ENCODE measurements at regions not wholly inside any gene's neighbourhood (a gene's known extent, or its start where the extent isn't known, plus 50 kb on each side); places are given as distances from the start of the nearest gene placed in this dataset.
"Not testable (repeated sequence)": the region's sequence is repeated elsewhere in the genome, so short reads cannot be mapped to it uniquely, and the experiment has no call there.

- Histone ChIP-seq H3K4me3 (no peak overlapping the region), H3K27ac (no peak overlapping the region)
Measured at GRCh38 chr4:140223056-140223810, 69.2 kb upstream of the MAML3 start.

DNA sequence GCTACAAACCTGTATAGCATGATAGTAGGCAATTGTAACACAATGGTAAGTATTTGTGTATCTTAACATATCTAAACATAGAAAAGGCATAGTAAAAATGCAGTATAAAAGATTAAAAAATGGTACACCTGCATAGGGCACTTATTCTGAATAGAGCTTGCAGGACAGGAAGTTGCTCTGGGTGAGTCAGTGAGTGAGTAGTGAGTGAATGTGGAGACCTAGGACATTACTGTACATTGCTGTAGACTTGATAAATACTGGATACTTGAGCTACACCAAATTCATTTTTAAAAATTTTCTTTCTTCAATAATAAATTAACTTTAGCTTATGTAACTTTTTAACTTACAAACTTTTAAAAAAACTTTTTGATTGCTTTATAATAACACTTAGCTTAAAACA, 68.2 kb upstream of the MAML3 start:
- no peak overlapping the region for H3K27ac ChIP-seq
- no peak overlapping the region for H3K4me3 ChIP-seq

- no peak overlapping the region for H3K27ac ChIP-seq
- H3K4me3 ChIP-seq, result no peak overlapping the region
Measured at GRCh38 chr4:140220058-140220457, 66.1 kb upstream of the MAML3 start.

GRCh38 chr4:140219567-140219966, 65.6 kb upstream of the MAML3 start:
- Histone ChIP-seq H3K27ac (no peak overlapping the region), H3K4me3 (no peak overlapping the region)

- H3K27ac ChIP-seq, H3K4me3 ChIP-seq: not testable (repeated sequence)
Measured at GRCh38 chr4:140219070-140219469, 65.1 kb upstream of the MAML3 start.

- no peak overlapping the region for H3K27ac ChIP-seq
- no peak overlapping the region for H3K4me3 ChIP-seq
Measured at GRCh38 chr4:140213749-140214148, 59.8 kb upstream of the MAML3 start.

DNA sequence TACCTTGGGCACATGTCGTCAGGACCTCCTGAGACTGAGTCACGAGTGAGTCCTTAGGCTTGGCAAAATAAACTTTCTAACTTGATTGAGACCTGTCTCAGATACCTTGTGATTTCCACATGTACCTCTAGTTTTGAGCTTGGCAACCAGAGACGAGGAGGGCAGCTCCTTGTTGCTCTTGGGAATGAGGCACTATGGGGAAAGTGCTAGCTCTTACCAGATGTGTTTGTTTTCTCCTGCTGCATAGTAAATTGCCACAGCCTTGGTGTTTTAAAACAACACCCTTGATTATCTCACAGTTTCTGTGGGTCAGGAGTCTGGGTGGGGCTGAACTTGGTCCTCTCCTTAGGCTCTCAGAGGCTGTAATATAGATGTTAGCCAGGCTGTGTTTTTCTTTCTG, 59.1 kb upstream of the MAML3 start:
- Histone ChIP-seq H3K27ac (no peak overlapping the region), H3K4me3 (no peak overlapping the region)

- no peak overlapping the region for H3K4me3 ChIP-seq
- H3K27ac ChIP-seq, result no peak overlapping the region
Measured at GRCh38 chr4:140212646-140213045, 58.7 kb upstream of the MAML3 start.

- no peak overlapping the region for H3K4me3 ChIP-seq
Measured at GRCh38 chr4:140212194-140212593, 58.2 kb upstream of the MAML3 start.

GRCh38 chr4:140211693-140212092, 57.7 kb upstream of the MAML3 start:
- H3K4me3 ChIP-seq, result no peak overlapping the region
- no peak overlapping the region for H3K27ac ChIP-seq

More at GRCh38 chr4:140212194-140212593, 58.2 kb upstream of the MAML3 start:
- no peak overlapping the region for H3K27ac ChIP-seq

DNA sequence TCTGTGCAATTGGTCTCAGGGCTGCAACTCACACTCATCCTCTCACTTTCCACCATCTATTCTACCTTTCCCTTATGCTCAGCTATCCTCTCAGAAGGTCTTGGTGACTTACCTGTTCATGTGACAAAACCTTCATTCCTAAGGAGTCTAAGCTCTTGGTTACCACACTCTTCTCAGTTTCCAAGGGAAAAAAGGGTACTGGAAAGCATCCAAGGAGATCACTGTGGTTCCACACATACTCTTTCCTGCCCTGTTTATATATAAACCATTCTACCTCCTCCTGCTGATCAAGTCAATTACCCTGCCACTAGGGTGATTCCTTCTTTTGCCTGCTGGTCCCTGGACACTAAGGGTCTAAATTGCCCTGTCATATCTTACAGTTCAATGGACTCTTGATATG, 57.2 kb upstream of the MAML3 start:
- no peak overlapping the region for H3K27ac ChIP-seq

DNA sequence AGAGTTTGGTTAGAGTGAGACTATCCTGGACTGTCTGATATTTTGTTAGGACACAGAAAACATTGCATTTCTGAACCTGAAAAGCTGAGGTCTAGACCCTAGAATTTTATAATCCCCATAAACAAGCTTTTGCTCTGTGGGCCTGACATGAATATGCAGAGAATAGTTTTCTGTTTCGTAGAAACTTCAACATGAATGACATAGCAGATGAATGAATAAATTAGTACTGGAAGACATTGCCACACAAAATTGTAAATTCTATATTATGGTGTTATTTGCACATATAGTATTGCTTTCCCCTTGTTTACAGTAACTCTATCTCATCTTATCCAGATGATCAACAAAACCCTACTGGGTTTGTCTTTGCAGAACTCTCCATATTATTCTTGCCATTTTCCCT, 54.9 kb upstream of the MAML3 start:
- Histone ChIP-seq H3K27ac (no peak overlapping the region), H3K4me3 (no peak overlapping the region)

More for the DNA sequence above, 57.2 kb upstream of the MAML3 start:
- H3K4me3 ChIP-seq, result no peak overlapping the region
